HG03045 (cell line): ENCODE measurements at regions not wholly inside any gene's neighbourhood (a gene's known extent, or its start where the extent isn't known, plus 50 kb on each side); places are given as distances from the start of the nearest gene placed in this dataset.
"Not testable (repeated sequence)": the region's sequence is repeated elsewhere in the genome, so short reads cannot be mapped to it uniquely, and the experiment has no call there.

Experiments used
- ATAC-seq: cut with Tn5 transposase; IDR thresholded peaks from one replicate; pipeline ENCODE4 v1.9.1; 2021; ENCODE audit warnings: mild to moderate bottlenecking, moderate library complexity; ENCODE audit not compliant: unreplicated experiment

- ATAC-seq: no peak
Observed at GRCh38 chr11:87660926-87661660, 514.1 kb downstream of the RAB38 start.

GRCh38 chr11:87659807-87660206, 515.4 kb downstream of the RAB38 start:
- no peak for ATAC-seq

- ATAC-seq: no peak
Observed at GRCh38 chr11:87645626-87646025, 529.6 kb downstream of the RAB38 start.

GRCh38 chr11:87639753-87640364, 535.4 kb downstream of the RAB38 start:
- no peak for ATAC-seq

GRCh38 chr11:87635001-87635400, 540.2 kb downstream of the RAB38 start:
- ATAC-seq: no peak

GRCh38 chr11:87634331-87634730, 540.9 kb downstream of the RAB38 start:
- ATAC-seq: no peak

- no peak for ATAC-seq
Observed at GRCh38 chr11:87628957-87629356, 546.3 kb downstream of the RAB38 start.

- ATAC-seq: no peak
Observed at GRCh38 chr11:87628026-87628580, 547.1 kb downstream of the RAB38 start.

GRCh38 chr11:87623531-87624365, 551.5 kb downstream of the RAB38 start:
- not testable (repeated sequence) for ATAC-seq

GRCh38 chr11:87616511-87616910, 558.7 kb downstream of the RAB38 start:
- no peak for ATAC-seq

GRCh38 chr11:87604350-87604749, 566.6 kb downstream of the TMEM135 start:
- ATAC-seq: no peak

GRCh38 chr11:87603887-87604286, 566.2 kb downstream of the TMEM135 start:
- ATAC-seq: no peak

GRCh38 chr11:87602776-87603175, 565.0 kb downstream of the TMEM135 start:
- no peak for ATAC-seq

- ATAC-seq: no peak
Observed at GRCh38 chr11:87600938-87601337, 563.2 kb downstream of the TMEM135 start.

GRCh38 chr11:87597725-87598124, 560.0 kb downstream of the TMEM135 start:
- ATAC-seq: no peak

GRCh38 chr11:87596176-87596575, 558.4 kb downstream of the TMEM135 start:
- ATAC-seq: no peak

- no peak for ATAC-seq
Observed at GRCh38 chr11:87589082-87589481, 551.3 kb downstream of the TMEM135 start.

- not testable (repeated sequence) for ATAC-seq
Observed at GRCh38 chr11:87585613-87586012, 547.9 kb downstream of the TMEM135 start.

GRCh38 chr11:87583931-87584330, 546.2 kb downstream of the TMEM135 start:
- no peak for ATAC-seq

GRCh38 chr11:87575088-87575487, 537.4 kb downstream of the TMEM135 start:
- no peak for ATAC-seq

- ATAC-seq: no peak
Observed at GRCh38 chr11:87574193-87574592, 536.5 kb downstream of the TMEM135 start.
